GM18907 (cell line): ENCODE measurements at regions not wholly inside any gene's neighbourhood (a gene's known extent, or its start where the extent isn't known, plus 50 kb on each side); places are given as distances from the start of the nearest gene placed in this dataset.

Source experiments
- ATAC-seq: cut with Tn5 transposase; IDR thresholded peaks from one replicate; pipeline ENCODE4 v1.9.1; 2021; ENCODE audit warnings: mild to moderate bottlenecking, moderate library complexity; ENCODE audit not compliant: unreplicated experiment

DNA sequence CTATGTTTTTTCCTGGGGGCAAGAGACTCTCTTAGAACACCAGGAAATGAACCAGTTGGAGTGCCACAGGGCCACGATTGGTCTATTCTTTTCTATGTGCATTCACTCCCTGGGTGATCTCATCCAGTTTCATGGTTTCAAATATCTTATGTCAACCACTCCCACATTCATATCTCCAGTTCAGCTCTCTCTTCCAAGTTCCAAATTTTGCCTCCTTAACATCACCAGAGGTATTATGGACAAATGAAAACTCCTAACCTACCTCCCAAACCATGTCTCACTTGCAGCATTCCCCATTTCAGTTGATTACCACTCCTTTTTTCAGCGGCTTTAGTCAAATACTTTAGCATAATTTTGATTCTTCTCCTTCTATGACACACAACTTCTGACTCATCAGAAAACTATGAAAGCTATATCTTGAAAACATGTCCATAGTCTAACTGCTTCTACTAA, 203.1 kb upstream of the SEMA6D start:
- ATAC-seq: no peak

DNA sequence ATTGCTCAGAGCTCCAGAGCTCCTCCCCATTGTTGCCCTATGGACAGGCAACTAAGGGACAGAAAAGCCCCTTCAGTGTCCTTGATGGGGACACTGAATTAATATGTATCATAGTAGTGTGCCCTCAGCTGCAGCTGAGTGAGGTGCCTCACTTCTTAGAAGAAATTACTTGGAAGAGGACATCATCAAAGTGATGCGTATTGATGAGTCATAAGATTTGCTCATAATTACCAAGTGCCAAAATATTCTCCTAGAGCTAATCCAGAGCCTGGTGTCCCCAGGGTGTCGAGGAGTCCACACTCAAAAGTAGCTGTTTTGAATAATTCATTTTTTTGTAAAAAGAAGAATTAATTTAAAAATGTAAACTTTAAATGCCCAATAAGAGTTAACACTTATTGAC, 200.7 kb upstream of the SEMA6D start:
- ATAC-seq: no peak

DNA sequence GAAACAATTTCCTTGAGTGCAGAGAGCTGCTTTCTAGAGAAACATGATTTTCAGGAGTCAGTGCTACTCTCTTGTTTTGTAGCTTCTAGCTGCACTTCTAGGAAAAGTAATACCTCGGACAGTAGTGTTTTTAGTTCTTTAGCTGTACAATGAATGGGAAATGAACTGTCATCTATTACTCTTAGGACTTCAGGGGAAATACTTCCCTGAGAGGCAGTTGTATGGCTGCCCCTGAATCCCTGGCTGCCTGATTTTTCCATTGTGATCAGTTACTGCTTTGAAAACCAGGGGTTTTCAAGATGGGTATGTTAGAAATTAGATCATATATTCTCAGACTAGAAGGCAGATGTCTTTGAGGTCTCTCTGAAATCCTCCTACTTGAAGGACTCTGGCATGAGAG, 200.3 kb upstream of the SEMA6D start:
- no peak for ATAC-seq

DNA sequence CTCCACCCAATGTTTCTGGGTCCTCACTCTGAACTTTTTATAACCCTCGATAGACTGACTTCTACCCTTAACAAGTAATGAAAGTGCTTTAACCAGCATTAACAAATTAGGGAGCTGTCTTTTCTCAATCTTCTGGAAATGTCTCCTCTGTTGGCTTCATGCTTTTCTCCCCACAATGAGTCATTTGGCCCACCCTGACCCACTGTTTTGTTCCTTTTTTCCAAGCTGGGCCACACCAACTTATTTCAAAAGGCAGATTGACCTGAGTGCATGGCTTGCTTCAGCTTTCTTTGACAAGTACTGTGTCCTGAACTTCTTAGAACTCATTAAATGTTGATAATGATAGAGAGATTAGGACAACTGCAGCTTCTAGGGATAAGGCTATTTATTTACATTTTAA, 199.6 kb upstream of the SEMA6D start:
- ATAC-seq: no peak

DNA sequence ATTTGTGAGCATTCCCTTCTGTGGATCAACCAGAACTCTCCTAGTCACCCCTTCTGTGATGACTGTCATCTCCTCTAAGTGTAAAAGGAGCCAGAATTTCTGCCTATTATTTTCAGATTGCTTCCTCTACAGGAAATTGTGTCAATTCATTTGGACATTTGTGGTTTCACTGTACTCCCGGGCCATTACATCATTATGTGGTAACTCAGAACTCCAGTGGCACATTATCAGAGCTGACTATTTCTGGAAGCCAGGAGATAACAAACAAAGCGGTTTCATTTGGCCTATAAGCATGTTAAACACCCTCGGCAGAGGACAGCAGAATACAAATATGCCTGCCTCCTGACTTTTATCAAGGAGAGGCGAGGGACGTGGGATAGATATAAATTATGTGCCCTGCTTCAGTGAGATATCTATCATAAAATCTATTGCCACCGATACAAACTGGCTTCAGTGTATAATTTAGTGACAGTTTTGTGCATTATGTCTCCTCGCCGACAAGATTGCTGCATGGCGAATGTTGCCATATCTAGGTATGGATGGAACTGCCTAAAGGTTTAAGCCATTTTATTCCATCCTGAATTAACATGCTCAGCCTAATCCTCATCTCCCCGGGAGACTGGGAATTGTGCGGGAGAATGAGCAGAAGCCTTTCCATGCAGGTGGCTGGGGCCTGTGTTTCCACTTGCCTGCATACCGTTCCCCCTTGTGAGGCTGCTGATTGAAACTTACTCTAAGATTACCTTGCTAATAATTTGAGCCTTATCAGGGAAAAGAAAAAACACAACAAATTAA, 193.4 kb upstream of the SEMA6D start:
- ATAC-seq: no peak

GRCh38 chr15:47529241-47529640, 188.1 kb upstream of the SEMA6D start:
- ATAC-seq: no peak

- ATAC-seq: no peak
Observed at GRCh38 chr15:47534673-47535072, 182.6 kb upstream of the SEMA6D start.

DNA sequence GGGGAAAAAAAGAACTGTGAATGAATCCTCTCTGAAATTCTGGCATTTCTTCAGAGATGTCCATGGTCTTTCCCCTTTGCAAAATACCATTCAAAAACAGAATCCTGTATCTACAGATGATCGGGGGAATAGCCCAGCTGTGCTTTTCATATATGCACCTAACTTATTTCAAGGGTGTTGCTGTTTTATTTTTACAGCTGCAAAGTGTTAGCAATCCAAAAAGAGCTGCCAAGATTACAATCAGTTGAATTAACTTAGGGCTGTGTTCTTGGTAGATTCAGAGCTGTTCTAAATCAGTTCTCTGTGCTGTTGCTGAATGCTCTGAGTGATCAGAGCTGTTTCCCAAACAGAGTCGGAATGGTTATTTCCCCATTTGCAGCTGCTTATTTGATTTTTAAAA, 175.7 kb upstream of the SEMA6D start:
- no peak for ATAC-seq

DNA sequence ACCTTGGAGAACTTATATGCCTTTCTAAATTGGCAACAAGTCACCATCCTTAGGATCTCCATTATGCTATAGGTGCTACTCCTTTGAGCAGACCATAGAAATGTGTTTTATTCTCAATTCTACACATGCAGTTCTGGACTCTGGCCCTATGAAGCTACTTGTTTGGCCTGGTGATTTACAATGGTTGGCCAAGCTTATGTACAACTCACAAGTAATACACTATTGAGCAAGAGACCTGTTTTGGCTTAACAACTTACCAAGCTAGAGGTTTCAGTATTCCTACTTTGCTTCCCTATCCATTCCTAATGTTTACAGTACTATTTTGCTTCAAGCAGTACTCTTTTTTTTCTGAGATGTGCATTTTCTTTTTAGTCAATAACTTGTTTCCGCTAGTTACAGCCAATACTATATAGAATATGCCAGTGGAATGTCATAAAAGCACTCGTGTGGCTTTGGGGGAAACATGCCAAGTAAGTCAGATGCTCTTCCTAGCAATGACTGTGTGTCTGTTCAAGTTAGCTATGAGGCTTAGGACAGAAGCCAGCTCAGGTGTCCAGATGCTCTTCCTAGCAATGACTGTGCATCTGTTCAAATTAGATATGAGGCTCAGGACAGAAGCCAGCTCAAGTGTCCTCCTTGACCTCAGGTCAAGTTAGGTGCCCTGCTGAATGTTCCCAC, 174.9 kb upstream of the SEMA6D start:
- no peak for ATAC-seq

DNA sequence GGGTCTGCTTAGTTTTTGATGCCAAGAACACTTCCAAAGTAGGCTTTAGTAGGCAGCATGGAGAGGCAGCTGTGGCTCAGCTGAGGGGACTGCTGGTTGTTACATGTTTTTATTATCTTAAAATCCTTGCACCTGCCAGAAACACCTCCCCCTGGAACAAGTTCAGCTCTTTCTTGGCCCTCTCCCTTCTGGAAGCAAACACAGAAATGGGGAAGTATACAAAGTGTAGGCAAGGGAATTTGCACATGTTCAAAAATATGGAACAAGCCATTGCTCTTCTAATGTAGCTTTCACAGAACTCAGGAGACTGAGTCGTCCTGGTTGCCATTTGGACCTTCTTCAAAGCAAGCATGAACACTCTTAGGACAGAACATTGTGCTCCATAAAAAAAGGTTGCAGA, 169.1 kb upstream of the SEMA6D start:
- no peak for ATAC-seq

GRCh38 chr15:47548986-47549385, 168.3 kb upstream of the SEMA6D start:
- ATAC-seq: no peak

GRCh38 chr15:47551079-47551478, 166.2 kb upstream of the SEMA6D start:
- ATAC-seq: no peak

GRCh38 chr15:47551546-47551945, 165.8 kb upstream of the SEMA6D start:
- no peak for ATAC-seq

GRCh38 chr15:47552978-47553608, 164.2 kb upstream of the SEMA6D start:
- ATAC-seq: no peak

- ATAC-seq: no peak
Observed at GRCh38 chr15:47553947-47554346, 163.4 kb upstream of the SEMA6D start.

DNA sequence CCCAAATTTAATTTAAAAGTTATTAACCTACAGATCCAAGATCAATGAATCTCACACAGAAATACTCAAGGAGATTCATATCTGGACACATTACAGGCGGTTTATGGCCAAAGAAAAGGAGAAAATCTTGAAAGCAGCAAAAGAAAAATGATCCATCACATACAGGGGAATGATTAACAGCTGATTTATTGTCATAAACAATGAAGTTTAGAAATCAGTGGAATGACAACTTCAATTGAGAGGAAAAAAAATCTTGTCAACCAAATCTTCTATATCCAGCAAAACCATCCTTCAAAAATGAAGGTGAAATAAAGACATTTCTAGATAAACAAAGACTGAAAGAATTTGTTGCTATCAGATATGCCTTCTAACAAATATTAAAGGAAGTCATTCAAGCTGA, 156.2 kb upstream of the SEMA6D start:
- ATAC-seq: no peak

DNA sequence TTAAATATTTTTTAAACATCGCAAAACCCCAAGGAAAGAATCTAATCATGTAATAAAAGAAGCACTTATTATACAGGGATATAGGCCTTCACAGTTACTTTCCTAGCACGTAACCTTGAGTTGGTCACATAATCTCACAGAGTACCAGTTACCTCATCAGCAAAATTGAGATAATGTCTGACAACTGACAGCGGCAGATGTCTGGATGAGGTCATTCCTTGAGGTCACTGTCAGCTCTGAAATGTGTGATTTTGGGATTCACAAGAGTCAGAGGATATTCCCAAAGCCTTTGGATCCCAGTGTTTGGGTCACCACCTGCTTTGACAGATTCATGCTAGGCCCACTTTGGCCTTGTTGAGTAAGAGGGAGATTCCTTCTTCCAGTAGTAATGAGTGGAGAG, 151.4 kb upstream of the SEMA6D start:
- no peak for ATAC-seq

GRCh38 chr15:47566610-47567009, 150.7 kb upstream of the SEMA6D start:
- no peak for ATAC-seq

DNA sequence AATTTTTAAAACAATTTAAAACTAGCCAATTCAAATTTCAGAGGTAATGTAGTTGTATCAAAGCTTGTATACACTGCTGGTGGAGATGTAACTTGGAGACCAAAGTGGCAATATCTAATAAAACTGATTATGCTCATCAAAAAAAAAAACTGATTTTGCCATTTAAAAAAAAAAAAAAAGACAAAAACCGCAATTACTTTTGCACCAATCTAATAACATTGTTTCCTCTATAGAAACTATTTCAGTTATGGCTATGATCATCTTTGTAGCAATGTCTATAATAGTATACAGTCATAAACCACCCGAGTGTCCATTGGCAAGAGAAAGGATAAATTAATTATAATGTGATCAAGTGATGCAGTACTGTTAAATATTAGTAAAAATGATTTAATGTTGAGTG, 149.3 kb upstream of the SEMA6D start:
- ATAC-seq: no peak

GRCh38 chr15:47570044-47570443, 147.3 kb upstream of the SEMA6D start:
- no peak for ATAC-seq

DNA sequence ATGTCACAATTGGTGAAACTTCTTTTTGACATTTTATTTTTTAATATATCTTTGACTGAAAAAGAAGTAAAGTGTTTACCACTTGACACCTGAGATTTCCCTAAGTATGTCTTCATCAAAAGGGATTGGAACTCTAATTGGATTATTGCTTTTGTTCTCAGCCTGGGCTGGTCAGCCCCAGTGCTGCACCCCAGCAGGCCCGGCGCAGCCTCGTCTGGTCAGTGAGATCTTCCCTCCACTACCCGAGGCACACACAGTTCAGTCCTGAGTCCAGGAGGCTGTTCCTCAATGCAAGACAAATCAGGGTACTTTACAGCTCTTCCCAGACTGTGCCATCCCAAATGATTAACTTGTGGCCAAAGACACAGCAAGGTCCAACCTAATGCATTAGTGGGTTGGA, 146.9 kb upstream of the SEMA6D start:
- ATAC-seq: no peak
